ENCODE measurements at regions not wholly inside any gene's neighbourhood (a gene's known extent, or its start where the extent isn't known, plus 50 kb on each side); places are given as distances from the start of the nearest gene placed in this dataset.

DNA sequence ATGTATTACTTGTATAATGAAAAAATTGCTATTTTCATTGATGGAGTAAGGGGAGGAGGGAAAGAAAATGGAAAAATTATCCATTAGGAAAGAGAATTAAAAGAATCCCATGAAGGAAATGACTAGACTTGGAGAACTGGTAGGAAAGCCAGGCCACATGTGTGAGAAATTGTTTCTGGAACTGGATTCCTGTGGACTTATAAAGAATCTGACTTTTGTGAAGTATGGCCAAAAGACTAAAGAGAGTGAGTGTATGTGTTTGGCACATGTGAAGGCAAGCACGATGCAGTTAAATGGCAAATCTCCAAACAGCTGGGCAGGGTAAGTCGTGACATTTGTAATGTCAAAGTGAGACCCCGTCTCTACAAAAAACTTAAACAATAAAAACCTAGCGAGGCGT, 89.4 kb downstream of the MTX3 start:
- no peak for DNase-seq (ENCODE audit: low read depth in 1 of 2, low spot score in 1 of 2)
- Histone ChIP-seq H3K27me3 (ENCODE audit: insufficient read depth, poor library complexity, severe bottlenecking) (no peaks in the 10 kb centered on the region), H3K4me3 (replicated peaks; ENCODE audit: insufficient read depth, low read length) (no peak overlapping the region), H3K27ac (replicated peaks) (no peak overlapping the region)
- no peak for TF ChIP-seq POLR2AphosphoS5 (IDR thresholded peaks at IDR 0.05; ENCODE audit: low read depth)
- TF ChIP-seq GABPA (IDR thresholded peaks at IDR 0.05; ENCODE audit: low read depth), result no peak
- TF ChIP-seq, protein P1, sequence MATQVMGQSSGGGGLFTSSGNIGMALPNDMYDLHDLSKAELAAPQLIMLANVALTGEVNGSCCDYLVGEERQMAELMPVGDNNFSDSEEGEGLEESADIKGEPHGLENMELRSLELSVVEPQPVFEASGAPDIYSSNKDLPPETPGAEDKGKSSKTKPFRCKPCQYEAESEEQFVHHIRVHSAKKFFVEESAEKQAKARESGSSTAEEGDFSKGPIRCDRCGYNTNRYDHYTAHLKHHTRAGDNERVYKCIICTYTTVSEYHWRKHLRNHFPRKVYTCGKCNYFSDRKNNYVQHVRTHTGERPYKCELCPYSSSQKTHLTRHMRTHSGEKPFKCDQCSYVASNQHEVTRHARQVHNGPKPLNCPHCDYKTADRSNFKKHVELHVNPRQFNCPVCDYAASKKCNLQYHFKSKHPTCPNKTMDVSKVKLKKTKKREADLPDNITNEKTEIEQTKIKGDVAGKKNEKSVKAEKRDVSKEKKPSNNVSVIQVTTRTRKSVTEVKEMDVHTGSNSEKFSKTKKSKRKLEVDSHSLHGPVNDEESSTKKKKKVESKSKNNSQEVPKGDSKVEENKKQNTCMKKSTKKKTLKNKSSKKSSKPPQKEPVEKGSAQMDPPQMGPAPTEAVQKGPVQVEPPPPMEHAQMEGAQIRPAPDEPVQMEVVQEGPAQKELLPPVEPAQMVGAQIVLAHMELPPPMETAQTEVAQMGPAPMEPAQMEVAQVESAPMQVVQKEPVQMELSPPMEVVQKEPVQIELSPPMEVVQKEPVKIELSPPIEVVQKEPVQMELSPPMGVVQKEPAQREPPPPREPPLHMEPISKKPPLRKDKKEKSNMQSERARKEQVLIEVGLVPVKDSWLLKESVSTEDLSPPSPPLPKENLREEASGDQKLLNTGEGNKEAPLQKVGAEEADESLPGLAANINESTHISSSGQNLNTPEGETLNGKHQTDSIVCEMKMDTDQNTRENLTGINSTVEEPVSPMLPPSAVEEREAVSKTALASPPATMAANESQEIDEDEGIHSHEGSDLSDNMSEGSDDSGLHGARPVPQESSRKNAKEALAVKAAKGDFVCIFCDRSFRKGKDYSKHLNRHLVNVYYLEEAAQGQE (IDR thresholded peaks at IDR 0.05; ENCODE audit: insufficient replicate concordance, low read depth), result no peak
- no peak for TF ChIP-seq CTCF (IDR thresholded peaks at IDR 0.05; ENCODE audit: insufficient read depth, low read length)
- no peak for TF ChIP-seq SPI1 (IDR thresholded peaks at IDR 0.05; ENCODE audit: borderline replicate concordance, low read depth)

GRCh38 chr5:79898611-79899010, 92.5 kb downstream of the MTX3 start:
- no peak for DNase-seq (ENCODE audit: low read depth in 1 of 2, low spot score in 1 of 2)
- Histone ChIP-seq H3K4me3 (replicated peaks; ENCODE audit: insufficient read depth, low read length) (no peak overlapping the region), H3K27ac (replicated peaks) (no peak overlapping the region), H3K27me3 (ENCODE audit: insufficient read depth, poor library complexity, severe bottlenecking) (no peaks in the 10 kb centered on the region)
- TF ChIP-seq CTCF (IDR thresholded peaks at IDR 0.05; ENCODE audit: insufficient read depth, low read length) (no peak), GABPA (IDR thresholded peaks at IDR 0.05; ENCODE audit: low read depth) (no peak), SPI1 (IDR thresholded peaks at IDR 0.05; ENCODE audit: borderline replicate concordance, low read depth) (no peak), POLR2AphosphoS5 (IDR thresholded peaks at IDR 0.05; ENCODE audit: low read depth) (no peak)
- TF ChIP-seq, protein P1 (IDR thresholded peaks at IDR 0.05; ENCODE audit: insufficient replicate concordance, low read depth), result no peak

DNA sequence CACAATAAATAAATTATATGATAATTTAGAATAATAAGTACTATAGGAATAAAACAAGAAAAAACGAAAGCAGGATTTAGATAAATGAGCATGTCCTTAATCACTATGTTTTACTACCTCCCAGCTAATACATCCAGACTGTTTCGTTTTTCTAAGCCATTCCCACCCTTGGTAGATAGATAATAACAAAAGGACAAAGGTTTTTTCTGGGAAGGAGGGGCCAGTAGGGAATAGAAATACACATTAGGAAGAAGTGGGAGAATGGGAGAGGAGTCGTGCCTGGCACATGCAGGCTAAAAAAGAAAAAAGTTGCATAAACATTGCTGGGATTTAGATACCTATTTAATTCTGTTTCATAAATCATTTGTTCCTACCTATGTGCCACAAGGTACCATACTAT, 97.1 kb downstream of the MTX3 start:
- TF ChIP-seq GABPA (IDR thresholded peaks at IDR 0.05; ENCODE audit: low read depth) (no peak), CTCF (IDR thresholded peaks at IDR 0.05; ENCODE audit: insufficient read depth, low read length) (no peak), POLR2AphosphoS5 (IDR thresholded peaks at IDR 0.05; ENCODE audit: low read depth) (no peak), SPI1 (IDR thresholded peaks at IDR 0.05; ENCODE audit: borderline replicate concordance, low read depth) (no peak)
- TF ChIP-seq, protein P1 (IDR thresholded peaks at IDR 0.05; ENCODE audit: insufficient replicate concordance, low read depth), result no peak
- DNase-seq (ENCODE audit: low read depth in 1 of 2, low spot score in 1 of 2), result no peak
- no peak overlapping the region for H3K27ac ChIP-seq (replicated peaks)
- H3K27me3 ChIP-seq (ENCODE audit: insufficient read depth, poor library complexity, severe bottlenecking), result no peaks in the 10 kb centered on the region
- H3K4me3 ChIP-seq (replicated peaks; ENCODE audit: insufficient read depth, low read length), result no peak overlapping the region

Measured in HL-60 (cell line).